HG02571 (cell line): ENCODE measurements at regions not wholly inside any gene's neighbourhood (a gene's known extent, or its start where the extent isn't known, plus 50 kb on each side); places are given as distances from the start of the nearest gene placed in this dataset.

Experiments used
- ATAC-seq: cut with Tn5 transposase; IDR thresholded peaks from one replicate; pipeline ENCODE4 v1.9.1; 2021; ENCODE audit warnings: mild to moderate bottlenecking, moderate library complexity; ENCODE audit not compliant: unreplicated experiment

DNA sequence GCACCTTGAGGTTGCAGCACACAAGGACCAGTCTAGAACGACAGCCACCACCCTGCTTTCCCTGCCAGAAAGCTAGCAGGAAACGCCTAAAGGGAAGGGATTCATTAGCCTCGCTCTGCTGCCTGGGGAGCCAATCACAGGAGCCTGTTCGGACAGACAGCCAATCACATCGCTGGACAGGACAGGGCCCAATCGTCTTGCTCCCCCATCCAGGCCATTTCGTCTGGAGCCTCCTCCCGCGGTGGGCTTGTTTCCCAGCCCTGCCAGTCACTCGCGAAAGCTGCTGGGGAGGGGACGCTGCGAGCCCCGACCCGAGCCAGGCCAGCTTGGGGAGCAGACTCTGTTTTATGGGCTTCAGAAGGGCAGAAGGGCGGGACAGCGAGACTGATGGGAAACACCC is 79.8 kb upstream of the NCAM1 start:
- ATAC-seq = no peak

DNA sequence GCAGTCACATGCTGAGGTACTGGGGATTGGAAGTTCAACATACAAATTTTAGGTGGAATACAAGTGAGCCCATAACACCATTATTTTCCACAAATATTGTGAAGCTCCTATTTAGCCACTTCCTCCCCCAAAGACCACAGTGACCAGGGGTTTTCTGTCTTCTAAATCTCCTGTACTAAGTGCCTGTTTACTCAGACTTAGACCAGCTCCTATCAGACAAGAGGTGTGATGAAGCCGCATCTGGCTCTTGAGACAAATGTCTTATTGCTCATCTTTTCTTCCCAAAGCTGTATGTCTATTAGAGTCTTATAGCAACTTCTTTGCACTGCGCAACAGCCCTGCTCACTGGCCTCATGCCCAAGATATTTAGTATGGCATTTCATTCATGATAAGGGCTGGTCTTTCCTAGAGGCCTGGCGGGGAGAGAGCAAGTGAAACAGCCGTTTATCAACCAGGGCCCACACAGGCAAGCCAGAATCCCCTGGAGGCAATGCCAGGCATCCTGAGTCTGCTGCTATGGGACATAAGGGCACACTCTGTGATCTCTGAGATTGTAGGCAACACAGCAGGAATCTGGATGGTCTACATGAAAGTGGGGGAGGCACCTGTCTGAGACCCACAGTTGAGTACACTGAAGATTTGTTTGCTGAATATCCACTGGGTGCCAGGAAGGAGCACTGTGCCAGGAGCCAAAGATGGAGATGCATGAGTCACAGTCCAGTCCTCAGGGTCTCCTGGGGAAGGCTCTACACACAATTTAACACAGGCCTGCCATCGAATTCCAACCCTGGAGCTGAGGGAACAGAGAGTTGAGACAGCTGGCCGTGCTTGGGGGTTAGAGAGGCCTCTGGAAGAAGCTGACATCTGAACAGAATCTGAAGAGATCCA is 78.5 kb upstream of the NCAM1 start:
- ATAC-seq = no peak

DNA sequence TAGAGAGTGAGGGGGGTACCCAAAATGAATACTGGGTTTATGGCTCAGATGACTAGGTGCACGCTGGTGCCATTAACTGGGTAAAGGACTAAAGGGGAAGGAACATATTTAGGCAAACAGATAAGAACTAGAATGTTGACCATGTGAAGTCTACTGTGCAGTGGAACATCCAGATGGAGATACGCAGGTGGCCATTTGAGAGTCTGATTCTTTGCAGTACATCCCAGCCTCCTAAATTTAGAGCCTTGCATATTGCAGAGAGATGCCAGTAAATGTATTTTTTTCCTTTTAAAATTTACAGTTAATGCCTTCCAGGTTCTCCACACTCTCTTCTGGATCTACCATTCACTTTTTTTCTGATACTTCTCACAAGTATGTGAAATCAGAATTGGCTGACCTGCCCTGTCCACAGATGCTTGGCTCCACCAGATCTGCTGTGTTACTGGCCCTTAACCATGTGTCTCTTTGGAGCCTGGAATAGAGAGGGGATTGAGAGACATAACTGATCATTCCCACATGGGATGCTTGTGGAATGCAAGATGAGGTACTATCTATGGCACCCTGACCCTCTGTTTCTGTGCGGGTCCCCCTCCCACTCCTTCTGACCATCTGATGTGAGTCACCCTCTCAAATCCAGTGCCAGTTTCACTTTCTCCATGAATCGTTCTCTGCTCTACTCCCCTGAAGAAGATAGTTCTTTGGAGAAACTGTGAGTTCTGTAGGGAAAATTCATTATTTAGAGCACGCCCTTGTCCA is 77.0 kb upstream of the NCAM1 start:
- no peak for ATAC-seq

DNA sequence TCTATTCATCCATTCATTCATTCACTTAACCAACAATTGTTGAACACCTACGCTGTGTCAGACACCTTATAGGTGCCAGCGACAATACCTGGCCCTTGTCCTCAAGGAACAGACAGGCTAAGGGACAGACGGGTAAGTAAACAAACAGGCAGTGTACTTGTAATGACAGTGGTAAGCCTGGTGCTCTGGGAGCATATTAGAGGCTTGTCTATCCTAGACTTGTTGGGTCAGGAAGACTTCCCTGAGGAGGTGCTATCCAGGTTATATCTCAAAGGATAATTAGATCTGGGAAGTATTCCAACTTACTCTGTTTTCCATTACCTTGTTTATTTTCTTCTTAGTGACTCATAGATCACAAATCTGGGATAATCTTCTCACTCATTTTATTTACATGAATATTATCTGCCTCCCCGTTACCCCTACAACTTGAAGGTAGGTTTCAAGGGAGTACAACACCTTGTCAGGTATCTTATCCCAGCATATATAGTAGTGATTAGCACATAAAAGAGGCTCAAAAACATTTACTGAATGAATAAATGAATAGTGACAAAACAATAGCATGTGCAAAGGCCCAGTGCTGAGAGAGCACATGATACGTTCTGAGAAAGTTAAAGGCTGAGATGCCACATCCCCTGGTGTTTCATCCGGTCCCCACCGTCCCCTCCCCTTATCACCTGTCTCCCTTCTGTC is 75.3 kb upstream of the NCAM1 start:
- no peak for ATAC-seq

DNA sequence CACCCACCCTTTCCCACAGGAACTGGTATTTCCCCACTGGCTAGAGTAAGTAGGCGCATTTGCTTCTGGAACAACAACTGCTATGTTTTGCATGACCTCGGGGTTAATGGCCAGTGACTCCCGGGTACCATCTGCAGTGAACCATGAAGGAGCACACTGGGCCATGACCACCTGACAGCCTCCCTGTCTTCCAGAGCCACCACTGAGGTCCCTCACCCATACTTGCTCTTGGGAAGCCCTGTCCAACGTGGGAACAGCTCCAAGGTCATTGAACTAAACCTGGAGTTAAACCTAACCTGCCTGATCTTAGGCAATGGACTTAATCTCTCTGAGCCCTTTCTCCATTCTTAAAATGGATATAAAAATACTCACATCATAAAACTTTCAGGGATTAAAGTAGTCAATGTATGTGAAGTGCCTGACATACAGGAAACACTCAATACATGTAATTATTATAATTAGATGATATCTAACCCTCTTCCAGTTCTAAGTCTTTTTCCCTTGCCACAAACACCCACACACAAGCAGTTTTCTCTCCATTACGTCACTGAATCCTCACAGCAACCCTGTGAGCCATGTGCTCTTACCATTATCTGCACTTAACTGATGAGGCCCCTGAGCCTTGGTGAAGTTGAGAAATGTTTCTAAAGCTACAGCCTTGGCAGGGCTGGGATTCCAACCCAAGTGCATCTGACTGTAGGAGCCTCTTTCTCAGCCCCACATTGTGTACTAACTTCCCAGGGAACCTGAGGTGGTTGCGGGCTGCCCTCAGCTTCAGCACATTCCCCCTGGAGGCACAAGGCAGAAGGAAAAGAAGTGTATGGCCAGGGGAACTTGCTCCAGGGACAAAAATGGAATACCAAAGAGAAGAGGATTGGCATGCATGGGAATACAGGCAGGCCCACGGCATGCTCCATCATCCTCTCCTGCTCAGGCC is 74.5 kb upstream of the NCAM1 start:
- ATAC-seq = no peak

DNA sequence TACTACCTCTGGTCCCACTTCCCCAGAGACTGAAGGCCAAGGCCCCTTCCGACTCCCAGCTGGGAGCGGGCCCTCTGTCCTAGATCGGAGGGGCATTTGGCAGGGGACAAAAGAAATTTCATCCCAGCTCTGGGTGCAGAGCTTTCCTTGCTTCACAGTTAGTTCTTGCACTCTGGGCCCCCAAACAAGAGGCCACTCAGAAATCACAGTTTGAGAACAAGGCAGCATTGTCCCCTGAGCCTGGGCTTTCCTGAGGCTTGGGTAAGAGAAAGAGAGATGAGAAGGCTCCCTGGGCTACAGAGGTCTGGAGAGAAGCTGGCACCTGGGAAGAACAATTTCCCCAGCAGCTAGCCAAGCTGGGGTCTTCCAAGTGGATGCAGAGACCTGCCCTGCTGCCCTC is 71.8 kb upstream of the NCAM1 start:
- no peak for ATAC-seq

DNA sequence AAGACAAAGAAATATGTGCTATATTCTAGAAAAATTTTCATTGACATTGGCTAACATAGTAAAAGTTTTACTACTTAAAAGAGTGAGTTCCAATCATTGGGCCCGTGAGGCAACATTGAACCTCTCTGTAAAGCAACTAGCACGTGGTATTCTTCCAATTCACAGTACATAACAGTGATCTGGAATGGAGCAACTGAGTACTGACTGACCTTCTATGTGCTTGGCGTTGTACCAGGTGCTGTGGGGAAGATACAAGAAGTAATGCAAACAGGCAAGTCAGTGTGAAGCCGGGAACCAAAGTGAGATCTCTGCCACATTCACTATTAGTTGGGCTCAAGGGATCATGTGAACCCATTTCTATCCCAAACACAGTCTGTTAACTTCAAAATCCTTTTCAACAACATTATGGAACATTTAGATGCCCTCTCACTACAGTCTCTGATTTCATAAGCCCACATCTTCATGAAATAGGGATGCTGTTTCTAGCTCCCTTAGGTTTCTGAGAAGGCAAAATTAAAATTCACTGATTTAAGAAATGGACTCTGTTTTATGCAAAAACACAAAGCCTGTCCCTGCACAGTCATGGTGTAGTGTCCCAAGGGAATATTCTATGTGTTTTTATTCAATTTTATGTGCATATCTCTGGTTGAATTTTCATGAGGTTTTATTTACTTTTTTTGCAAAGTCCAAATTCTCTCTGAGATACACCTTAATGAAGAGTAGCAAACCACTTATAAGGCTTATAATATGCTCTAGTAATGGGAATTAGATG is 61.8 kb upstream of the NCAM1 start:
- no peak for ATAC-seq

DNA sequence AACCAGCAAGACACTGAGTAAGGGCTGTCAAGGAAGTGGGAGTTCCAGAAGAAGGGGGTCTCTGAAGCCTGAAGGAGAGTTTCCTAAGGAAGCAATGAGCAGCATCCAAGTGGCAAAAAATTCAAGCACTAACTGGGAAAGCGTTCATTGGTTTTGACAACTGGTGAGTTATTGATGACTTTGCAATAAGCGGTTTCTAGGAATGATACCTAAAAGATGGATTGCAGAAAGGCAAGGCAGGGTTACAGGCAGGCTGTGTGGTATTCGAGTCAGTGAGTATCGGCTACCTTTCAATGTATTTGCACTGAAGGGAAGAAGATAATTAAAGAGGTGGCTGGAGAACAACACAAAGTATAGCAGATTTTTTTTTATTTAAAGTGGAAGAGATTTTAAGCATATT is 59.3 kb upstream of the NCAM1 start:
- ATAC-seq = no peak

DNA sequence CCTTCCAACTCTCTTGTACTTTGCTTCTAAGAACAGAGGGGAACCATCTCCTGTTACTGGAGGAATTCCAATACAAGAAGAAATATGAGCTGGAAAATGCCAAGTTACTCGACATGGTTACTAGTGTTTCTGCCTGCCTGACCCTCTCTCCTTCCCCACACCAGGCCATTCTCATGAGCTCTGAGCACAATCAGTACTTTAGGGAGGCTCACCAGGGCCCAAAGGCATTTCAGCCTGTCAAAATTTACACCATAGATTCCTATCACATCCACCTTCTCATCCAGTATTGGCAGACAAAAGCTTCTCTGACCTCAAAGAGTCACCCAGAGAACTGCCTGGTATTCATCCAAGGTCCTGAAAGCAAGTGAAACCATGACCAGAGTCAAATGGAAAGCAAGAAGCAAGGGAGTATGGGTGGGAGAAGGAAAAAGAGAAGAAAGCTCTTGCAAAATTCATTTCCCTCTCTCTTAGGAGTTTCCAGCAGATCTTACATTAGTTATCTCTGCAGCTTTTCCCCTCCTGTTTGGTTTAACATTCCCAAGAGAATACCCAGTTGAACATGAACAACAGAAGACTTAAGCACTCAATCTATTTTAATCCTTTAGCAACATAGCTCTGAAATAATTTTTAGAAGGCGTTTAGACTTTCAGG is 58.7 kb upstream of the NCAM1 start:
- no peak for ATAC-seq

DNA sequence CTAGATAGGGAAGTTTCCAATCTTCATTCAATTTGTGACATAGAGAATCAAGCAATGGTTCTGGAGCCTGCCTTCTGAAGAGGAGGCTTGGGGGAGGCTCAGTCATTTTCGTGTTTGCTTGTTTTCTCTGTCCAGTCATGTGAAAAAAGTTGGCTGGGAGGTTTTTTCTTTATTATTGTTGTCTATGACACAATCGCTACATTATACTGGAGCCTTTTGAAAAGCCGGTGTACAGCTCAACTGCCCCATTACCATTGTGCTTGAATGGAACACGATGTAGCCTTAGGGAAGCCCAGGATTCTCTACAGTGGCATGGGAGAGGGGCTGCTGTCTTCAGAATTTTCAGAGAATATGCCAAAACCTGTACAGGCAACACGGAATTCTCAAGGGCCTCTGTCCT is 57.9 kb upstream of the NCAM1 start:
- ATAC-seq = no peak

DNA sequence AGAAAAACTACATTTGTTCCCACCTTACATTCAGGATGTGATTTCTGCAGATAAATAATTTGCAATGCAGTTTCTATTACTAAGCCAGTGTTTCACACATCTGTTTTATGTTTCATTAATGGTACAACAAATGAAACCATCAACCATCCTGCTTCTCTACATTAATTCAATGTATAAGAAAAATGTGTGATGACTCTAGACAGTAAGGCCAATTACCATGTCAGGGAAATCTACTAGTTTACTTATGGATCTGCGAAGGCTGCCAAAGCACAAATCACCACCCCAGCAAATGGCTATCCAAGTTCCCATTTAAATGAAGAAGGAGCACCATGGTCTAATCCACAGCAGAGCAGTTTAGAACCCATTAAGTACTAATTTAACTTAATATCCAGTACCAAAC is 50.1 kb upstream of the NCAM1 start:
- ATAC-seq = no peak
